ENCODE measurements at regions not wholly inside any gene's neighbourhood (a gene's known extent, or its start where the extent isn't known, plus 50 kb on each side); places are given as distances from the start of the nearest gene placed in this dataset.
"Not testable (repeated sequence)": the region's sequence is repeated elsewhere in the genome, so short reads cannot be mapped to it uniquely, and the experiment has no call there.

DNA sequence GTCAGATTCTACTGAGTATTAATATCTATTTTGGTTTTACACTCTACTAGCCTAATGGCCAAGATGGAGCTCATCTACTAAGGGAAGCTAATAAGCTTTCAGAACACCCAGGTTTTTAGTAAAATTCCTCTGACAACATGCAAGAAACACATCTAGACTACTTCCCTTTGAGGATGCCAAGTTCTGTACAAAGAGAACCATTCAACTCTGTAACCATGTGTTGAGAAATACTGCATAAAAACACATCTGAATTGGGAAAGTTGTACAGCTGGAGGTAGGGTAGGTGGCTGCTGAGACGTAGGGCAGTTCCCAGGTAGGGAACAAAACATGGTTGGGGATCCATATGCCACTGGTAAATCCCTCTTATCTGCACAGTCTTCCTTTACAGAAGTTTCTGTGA, 66.2 kb downstream of the SC5D start:
- TF ChIP-seq, protein P1, sequence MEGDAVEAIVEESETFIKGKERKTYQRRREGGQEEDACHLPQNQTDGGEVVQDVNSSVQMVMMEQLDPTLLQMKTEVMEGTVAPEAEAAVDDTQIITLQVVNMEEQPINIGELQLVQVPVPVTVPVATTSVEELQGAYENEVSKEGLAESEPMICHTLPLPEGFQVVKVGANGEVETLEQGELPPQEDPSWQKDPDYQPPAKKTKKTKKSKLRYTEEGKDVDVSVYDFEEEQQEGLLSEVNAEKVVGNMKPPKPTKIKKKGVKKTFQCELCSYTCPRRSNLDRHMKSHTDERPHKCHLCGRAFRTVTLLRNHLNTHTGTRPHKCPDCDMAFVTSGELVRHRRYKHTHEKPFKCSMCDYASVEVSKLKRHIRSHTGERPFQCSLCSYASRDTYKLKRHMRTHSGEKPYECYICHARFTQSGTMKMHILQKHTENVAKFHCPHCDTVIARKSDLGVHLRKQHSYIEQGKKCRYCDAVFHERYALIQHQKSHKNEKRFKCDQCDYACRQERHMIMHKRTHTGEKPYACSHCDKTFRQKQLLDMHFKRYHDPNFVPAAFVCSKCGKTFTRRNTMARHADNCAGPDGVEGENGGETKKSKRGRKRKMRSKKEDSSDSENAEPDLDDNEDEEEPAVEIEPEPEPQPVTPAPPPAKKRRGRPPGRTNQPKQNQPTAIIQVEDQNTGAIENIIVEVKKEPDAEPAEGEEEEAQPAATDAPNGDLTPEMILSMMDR (IDR thresholded peaks at IDR 0.05), result no peak
- no peak overlapping the region for H3K27ac ChIP-seq
- DNase-seq (ENCODE audit: low spot score), result no peak

DNA sequence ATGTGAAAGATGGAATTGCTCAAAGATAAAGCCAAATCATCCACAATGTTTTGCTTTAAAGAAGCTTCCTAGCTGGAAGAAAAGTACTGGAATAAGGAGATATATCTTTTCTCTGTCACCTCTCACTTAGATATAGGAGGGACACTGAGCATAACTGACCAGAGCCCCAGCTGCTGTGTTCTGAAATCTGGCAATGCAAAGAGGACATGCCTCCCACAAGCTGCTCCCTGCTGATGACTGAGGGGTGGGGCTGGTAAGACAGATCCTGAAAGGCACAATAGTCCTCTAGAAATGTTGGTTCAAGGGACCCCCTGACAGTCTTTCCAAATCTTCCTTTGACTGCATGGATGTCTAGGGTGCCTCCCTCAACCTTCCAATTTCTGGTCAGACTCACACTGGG, 67.0 kb downstream of the SC5D start:
- Histone ChIP-seq H3K27ac (no peak overlapping the region), H3K4me3 (no peak overlapping the region)
- DNase-seq (ENCODE audit: low spot score), result no peak
- TF ChIP-seq, protein P1 (IDR thresholded peaks at IDR 0.05), result no peak

More for the DNA sequence above, 66.2 kb downstream of the SC5D start:
- no peak overlapping the region for H3K4me3 ChIP-seq

DNA sequence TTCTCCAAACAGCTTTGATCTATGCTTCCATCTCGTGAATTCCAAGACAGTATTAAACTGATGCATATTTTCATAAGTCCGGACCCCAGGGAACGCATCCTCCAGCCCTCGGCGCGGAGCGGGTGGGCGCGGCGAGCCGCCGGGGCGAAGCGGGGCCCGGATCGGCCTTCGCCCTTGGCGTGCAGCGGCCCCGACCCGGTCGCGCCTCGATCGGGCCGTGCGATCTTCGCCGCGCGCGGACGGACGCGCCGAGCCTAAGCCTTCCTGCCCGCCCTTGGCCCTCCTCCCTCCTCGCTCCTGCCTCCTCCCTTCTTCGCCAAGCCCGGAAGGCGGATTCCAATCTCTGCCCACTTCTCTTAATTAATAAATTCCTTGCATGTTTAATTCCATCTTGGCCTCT, 70.4 kb downstream of the SC5D start:
- not testable (repeated sequence) for DNase-seq (ENCODE audit: low spot score); H3K27ac ChIP-seq; H3K4me3 ChIP-seq

DNA sequence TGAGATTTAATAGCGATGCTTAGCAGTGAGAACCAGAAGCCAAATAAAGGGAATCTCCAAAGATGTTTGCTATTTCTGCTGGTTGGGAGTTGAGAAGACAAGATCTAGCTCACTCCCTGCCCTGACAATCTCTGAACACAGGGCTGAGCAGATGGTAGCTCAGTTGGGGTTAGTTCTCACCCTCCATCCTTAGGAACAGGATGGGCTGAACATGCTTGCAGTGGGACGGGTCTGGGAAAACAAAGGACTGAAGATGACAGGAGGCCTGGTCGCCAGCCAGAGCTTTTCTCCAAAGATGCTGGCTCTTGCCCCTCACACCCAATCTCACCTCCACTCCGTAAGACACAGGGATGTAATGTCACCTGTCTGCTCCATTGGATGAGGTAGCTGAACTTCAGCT, 72.7 kb downstream of the SC5D start:
- H3K4me3 ChIP-seq, result no peak overlapping the region
- no peak overlapping the region for H3K27ac ChIP-seq
- DNase-seq (ENCODE audit: low spot score), result no peak
- TF ChIP-seq, protein P1 (IDR thresholded peaks at IDR 0.05), result no peak

DNA sequence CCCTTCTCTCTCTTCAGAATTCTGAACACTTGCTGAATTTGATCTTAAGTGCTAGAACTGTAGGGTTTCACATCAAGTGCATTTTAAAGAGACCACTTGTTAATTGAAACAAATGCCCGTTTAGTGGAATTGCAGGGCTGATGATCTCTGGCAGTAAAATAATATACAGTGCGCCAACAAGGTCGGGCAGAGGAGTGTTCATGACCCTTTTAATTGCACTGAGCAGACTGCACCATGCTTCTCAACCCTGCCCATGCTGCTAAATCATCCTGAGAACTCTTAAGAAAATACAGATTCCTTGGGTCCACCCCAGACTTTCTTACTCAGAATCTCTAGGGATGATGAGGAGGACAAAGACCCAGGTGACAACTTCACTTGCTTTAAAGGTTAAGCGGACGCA, 73.5 kb downstream of the SC5D start:
- no peak for DNase-seq (ENCODE audit: low spot score)
- TF ChIP-seq, protein P1 (IDR thresholded peaks at IDR 0.05), result no peak
- Histone ChIP-seq H3K4me3 (no peak overlapping the region), H3K27ac (no peak overlapping the region)

DNA sequence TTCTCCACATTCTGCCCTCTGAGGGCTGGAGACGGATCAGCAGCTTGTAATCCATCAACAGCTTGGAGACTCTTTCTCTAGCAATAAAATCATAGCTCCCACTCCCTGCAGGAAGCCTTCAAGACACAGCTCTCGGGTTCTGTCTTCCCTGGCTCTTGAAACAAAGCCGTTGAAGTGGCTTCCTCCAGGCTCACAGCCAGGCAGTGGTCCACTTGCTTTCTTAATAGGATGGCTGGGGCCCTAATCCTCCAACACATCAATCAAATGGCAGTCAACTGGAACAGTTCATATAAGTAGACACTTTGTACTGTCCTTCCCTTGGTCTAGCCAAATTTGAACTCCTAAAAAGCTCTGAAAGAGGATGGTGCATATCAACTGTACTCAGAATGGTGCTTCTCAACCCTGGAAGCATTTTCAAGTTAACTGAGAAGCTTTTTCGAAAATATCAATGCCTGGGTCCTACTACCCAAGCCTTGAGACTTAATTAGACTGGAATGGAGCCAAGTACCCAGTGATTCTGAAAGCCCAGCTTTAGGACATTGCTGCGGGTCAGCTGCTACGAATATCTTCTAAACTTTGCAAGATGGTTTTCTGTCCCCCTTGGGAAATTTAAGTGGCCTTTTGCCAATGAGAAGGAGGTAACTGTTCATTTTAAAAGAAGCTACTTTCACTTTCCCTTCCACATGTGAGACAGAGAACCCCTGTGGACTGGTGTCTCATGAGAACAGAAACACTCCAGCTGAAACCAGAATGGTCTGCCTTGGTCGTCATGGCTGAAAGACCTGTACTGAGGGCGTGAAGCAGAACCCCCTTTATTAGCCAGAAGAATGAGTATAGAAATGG, 74.7 kb downstream of the SC5D start:
- Histone ChIP-seq H3K27ac (no peak overlapping the region), H3K4me3 (peak overlapping the region; percentile 28)
- TF ChIP-seq, protein P1 (IDR thresholded peaks at IDR 0.05), result no peak
- DNase-seq (ENCODE audit: low spot score), result no peak

DNA sequence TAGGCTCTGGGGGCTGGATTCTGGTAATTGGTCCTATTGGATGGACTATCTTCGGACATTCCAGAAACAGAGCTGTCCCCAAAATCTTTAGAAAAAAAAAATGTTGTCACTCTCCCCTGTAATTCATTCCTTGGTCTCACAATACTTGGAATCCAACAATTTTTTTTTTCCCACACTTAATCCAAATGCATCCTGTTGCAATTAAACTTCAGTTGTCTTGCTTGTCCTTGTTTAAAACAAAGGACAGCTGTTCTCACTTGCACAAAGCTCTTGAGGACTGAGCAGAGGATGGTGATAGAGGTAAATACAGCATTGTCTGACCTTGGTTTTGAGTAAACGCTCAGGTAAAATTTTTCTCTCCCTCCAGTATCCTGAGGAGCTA, 75.3 kb downstream of the SC5D start:
- no peak for DNase-seq (ENCODE audit: low spot score)
- TF ChIP-seq, protein P1 (IDR thresholded peaks at IDR 0.05), result no peak
- Histone ChIP-seq H3K27ac (no peak overlapping the region), H3K4me3 (no peak overlapping the region)

All from coronary artery (tissue), 2 donors.